ENCODE measurements at regions not wholly inside any gene's neighbourhood (a gene's known extent, or its start where the extent isn't known, plus 50 kb on each side); places are given as distances from the start of the nearest gene placed in this dataset.

- Histone ChIP-seq H2AFZ (replicated peaks) (no peak overlapping the region), H3K9ac (no peak overlapping the region)
These were observed 297.5 kb upstream of the PRKD1 start for GRCh38 chr14:30225176-30225575.

DNA sequence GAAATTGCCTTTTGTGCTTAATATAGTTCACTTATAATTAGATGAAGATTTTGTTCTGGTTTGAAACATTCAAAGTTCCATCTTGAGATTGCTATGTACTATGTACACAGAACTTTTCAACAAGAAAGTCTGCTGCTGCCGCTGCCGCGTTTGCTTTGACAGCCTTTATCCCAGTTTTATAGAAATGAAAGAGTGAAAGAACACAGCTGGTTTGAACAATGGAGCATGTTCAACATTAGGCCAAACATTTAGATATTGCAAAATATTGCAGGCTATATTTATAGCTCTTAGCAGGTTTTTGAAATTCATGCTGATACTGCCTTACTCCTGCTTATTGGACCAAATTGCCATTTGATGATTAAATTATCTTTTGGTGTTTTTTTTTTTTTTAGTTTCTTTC is 299.8 kb upstream of the PRKD1 start:
- H3F3A ChIP-seq (ENCODE audit: low read depth) = no peaks in the 10 kb centered on the region
- no peak for DNase-seq (ENCODE audit: low spot score)
- H3K27me3 ChIP-seq = no peaks in the 10 kb centered on the region
- H4K20me1 ChIP-seq (ENCODE audit: low read depth) = no peaks in the 10 kb centered on the region
- Mint-ChIP-seq H3K27ac (no peak overlapping the region), H3K4me3 (no peak overlapping the region), H3K36me3 (no peaks in the 10 kb centered on the region), H3K9me3 (no peaks in the 10 kb centered on the region), H3K27me3 (ENCODE audit: insufficient read depth, low read depth) (no peaks in the 10 kb centered on the region), H3K4me1 (no peaks in the 10 kb centered on the region)
- H3K9ac ChIP-seq = no peak overlapping the region
- no peaks in the 10 kb centered on the region for H3K36me3 ChIP-seq
- no peaks in the 10 kb centered on the region for H3K79me2 ChIP-seq (ENCODE audit: low read depth)
- H3K9me3 ChIP-seq (ENCODE audit: low read depth) = no peaks in the 10 kb centered on the region
- no peak overlapping the region for H3K27ac ChIP-seq
- no peak overlapping the region for H2AFZ ChIP-seq (replicated peaks)
- no peak overlapping the region for H3K4me3 ChIP-seq
- no peaks in the 10 kb centered on the region for H3K4me1 ChIP-seq
- H3K4me2 ChIP-seq = no peak overlapping the region
- TF ChIP-seq EZH2 (IDR thresholded peaks at IDR 0.05) = no peak
- no peak for TF ChIP-seq EZH2phosphoT487 (IDR thresholded peaks at IDR 0.05)
- TF ChIP-seq, protein P1, sequence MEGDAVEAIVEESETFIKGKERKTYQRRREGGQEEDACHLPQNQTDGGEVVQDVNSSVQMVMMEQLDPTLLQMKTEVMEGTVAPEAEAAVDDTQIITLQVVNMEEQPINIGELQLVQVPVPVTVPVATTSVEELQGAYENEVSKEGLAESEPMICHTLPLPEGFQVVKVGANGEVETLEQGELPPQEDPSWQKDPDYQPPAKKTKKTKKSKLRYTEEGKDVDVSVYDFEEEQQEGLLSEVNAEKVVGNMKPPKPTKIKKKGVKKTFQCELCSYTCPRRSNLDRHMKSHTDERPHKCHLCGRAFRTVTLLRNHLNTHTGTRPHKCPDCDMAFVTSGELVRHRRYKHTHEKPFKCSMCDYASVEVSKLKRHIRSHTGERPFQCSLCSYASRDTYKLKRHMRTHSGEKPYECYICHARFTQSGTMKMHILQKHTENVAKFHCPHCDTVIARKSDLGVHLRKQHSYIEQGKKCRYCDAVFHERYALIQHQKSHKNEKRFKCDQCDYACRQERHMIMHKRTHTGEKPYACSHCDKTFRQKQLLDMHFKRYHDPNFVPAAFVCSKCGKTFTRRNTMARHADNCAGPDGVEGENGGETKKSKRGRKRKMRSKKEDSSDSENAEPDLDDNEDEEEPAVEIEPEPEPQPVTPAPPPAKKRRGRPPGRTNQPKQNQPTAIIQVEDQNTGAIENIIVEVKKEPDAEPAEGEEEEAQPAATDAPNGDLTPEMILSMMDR (IDR thresholded peaks at IDR 0.05) = no peak

More at GRCh38 chr14:30225176-30225575, 297.5 kb upstream of the PRKD1 start:
- Histone ChIP-seq H3K27me3 (no peaks in the 10 kb centered on the region), H3K4me1 (no peaks in the 10 kb centered on the region), H3K27ac (no peak overlapping the region), H3K4me2 (no peak overlapping the region), H3F3A (ENCODE audit: low read depth) (no peaks in the 10 kb centered on the region), H3K4me3 (no peak overlapping the region), H3K79me2 (ENCODE audit: low read depth) (no peaks in the 10 kb centered on the region), H3K36me3 (no peaks in the 10 kb centered on the region), H3K9me3 (ENCODE audit: low read depth) (no peaks in the 10 kb centered on the region), H4K20me1 (ENCODE audit: low read depth) (no peaks in the 10 kb centered on the region)
- no peaks in the 10 kb centered on the region for H3K36me3 Mint-ChIP-seq
- H3K4me1 Mint-ChIP-seq = peaks cover 5% of the 10 kb centered on the region
- no peak overlapping the region for H3K27ac Mint-ChIP-seq
- H3K27me3 Mint-ChIP-seq (ENCODE audit: insufficient read depth, low read depth) = no peaks in the 10 kb centered on the region
- no peak for TF ChIP-seq EZH2 (IDR thresholded peaks at IDR 0.05)
- TF ChIP-seq, protein P1 (IDR thresholded peaks at IDR 0.05) = no peak
- no peak for TF ChIP-seq EZH2phosphoT487 (IDR thresholded peaks at IDR 0.05)
- no peaks in the 10 kb centered on the region for H3K9me3 Mint-ChIP-seq
- no peak overlapping the region for H3K4me3 Mint-ChIP-seq
- DNase-seq (ENCODE audit: low spot score) = no peak

DNA sequence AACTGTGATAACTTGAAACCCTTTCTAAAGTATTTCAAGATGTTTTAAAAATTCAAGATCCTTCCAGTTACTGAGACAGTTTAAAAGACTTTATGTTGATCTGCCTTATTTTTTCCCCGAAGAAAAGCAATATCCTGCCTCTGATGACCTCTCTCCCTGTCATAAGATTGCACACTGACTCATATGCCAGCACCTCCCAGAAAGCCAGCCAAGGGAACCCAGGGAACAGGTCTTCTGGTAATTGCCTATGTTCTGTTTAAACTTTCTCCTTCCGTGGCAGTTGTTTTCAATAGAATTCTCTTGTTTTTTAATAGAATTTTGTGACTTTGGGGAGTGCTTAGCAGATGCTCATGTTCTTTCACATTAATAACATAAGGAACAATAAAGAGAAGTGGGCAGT is 300.2 kb upstream of the PRKD1 start:
- Histone ChIP-seq H3K9ac (no peak overlapping the region), H3K4me2 (no peak overlapping the region), H3K36me3 (no peaks in the 10 kb centered on the region), H3K4me3 (no peak overlapping the region), H3K79me2 (ENCODE audit: low read depth) (no peaks in the 10 kb centered on the region), H3K27ac (no peak overlapping the region), H2AFZ (replicated peaks) (no peak overlapping the region), H3K27me3 (no peaks in the 10 kb centered on the region), H4K20me1 (ENCODE audit: low read depth) (no peaks in the 10 kb centered on the region), H3K4me1 (no peaks in the 10 kb centered on the region), H3F3A (ENCODE audit: low read depth) (no peaks in the 10 kb centered on the region), H3K9me3 (ENCODE audit: low read depth) (no peaks in the 10 kb centered on the region)
- no peak for DNase-seq (ENCODE audit: low spot score)
- no peak overlapping the region for H3K27ac Mint-ChIP-seq
- H3K27me3 Mint-ChIP-seq (ENCODE audit: insufficient read depth, low read depth) = no peaks in the 10 kb centered on the region
- H3K36me3 Mint-ChIP-seq = no peaks in the 10 kb centered on the region
- H3K4me3 Mint-ChIP-seq = no peak overlapping the region
- no peaks in the 10 kb centered on the region for H3K4me1 Mint-ChIP-seq
- H3K9me3 Mint-ChIP-seq = no peaks in the 10 kb centered on the region
- TF ChIP-seq, protein P1 (IDR thresholded peaks at IDR 0.05) = no peak
- TF ChIP-seq EZH2 (IDR thresholded peaks at IDR 0.05) (no peak), EZH2phosphoT487 (IDR thresholded peaks at IDR 0.05) (no peak)

All from neural progenitor cell (in vitro differentiated cells).